DOHH2 (cell line): ENCODE measurements at regions not wholly inside any gene's neighbourhood (a gene's known extent, or its start where the extent isn't known, plus 50 kb on each side); places are given as distances from the start of the nearest gene placed in this dataset.
"Not testable (repeated sequence)": the region's sequence is repeated elsewhere in the genome, so short reads cannot be mapped to it uniquely, and the experiment has no call there.

ENCODE experiments used
- H3F3A ChIP-seq: fragments of 200-600 bp; sonication (generic), shearing (Covaris generic); 2 replicates; pipeline ENCODE4 v1.6.0; 2016; ENCODE audit warnings: antibody characterized with exemption, mild to moderate bottlenecking; ENCODE audit not compliant: control insufficient read depth, insufficient read depth
- H3K27ac ChIP-seq: fragments of 200-600 bp; sonication (generic); 2 replicates; pipeline ENCODE4 v1.5.1; 2014; ENCODE audit warnings: low read depth, mild to moderate bottlenecking, low read length, moderate library complexity
- H3K27me3 ChIP-seq: fragments of 200-600 bp; sonication (generic); 2 replicates; pipeline ENCODE4 v1.6.1; 2014; ENCODE audit warnings: mild to moderate bottlenecking, low read length, mixed read lengths; ENCODE audit not compliant: control insufficient read depth
- H3K36me3 ChIP-seq: fragments of 200-600 bp; sonication (generic); 2 replicates; pipeline ENCODE4 v1.6.1; 2014; ENCODE audit warnings: mild to moderate bottlenecking, low read length, moderate library complexity, mixed read lengths; ENCODE audit not compliant: control insufficient read depth
- H3K4me1 ChIP-seq: fragments of 200-600 bp; sonication (generic); 2 replicates; pipeline ENCODE4 v1.6.1; 2014; ENCODE audit warnings: mild to moderate bottlenecking, low read length, mixed read lengths; ENCODE audit not compliant: control insufficient read depth
- H3K4me2 ChIP-seq: fragments of 200-600 bp; sonication (generic); 2 replicates; pipeline ENCODE4 v1.6.0; 2014; ENCODE audit warnings: mild to moderate bottlenecking, low read length, moderate library complexity
- H3K4me3 ChIP-seq: fragments of 200-600 bp; sonication (generic); 2 replicates; pipeline ENCODE4 v1.5.1; 2014; ENCODE audit warnings: mild to moderate bottlenecking, low read length, mixed read lengths
- H3K79me2 ChIP-seq: fragments of 200-600 bp; sonication (generic); 2 replicates; pipeline ENCODE4 v1.6.1; 2014; ENCODE audit warnings: mild to moderate bottlenecking, low read length, mixed read lengths; ENCODE audit not compliant: control insufficient read depth
- H3K9me2 ChIP-seq: fragments of 200-600 bp; sonication (generic); replicated peaks from 2 replicates; pipeline ENCODE4 v1.6.1; 2014; ENCODE audit warnings: mild to moderate bottlenecking, low read length, mixed read lengths; ENCODE audit not compliant: control insufficient read depth
- H3K9me3 ChIP-seq: fragments of 200-600 bp; sonication (generic); 2 replicates; pipeline ENCODE4 v1.6.1; 2014; ENCODE audit warnings: antibody characterized with exemption, low read length, mixed read lengths; ENCODE audit not compliant: control insufficient read depth, insufficient read depth
- H4K20me1 ChIP-seq: fragments of 200-600 bp; sonication (generic); 2 replicates; pipeline ENCODE4 v1.6.0; 2014; ENCODE audit warnings: low read depth, mild to moderate bottlenecking, antibody characterized with exemption, low read length, moderate library complexity; ENCODE audit not compliant: control insufficient read depth, insufficient read depth
- CTCF ChIP-seq: fragments of 200-600 bp; sonication (generic); IDR thresholded peaks from one replicate; pipeline ENCODE4 v1.5.1; 2014; ENCODE audit warnings: antibody characterized with exemption, mild to moderate bottlenecking, low read depth, low read length; ENCODE audit not compliant: poor library complexity, severe bottlenecking
- EZH2phosphoT487 ChIP-seq: fragments of 200-600 bp; sonication (generic); IDR thresholded peaks from 2 replicates; pipeline ENCODE4 v1.6.1; 2017; ENCODE audit warnings: borderline replicate concordance, mild to moderate bottlenecking, antibody characterized with exemption, low read length, moderate library complexity, mixed read lengths

- no peaks in the 10 kb centered on the region for H3K27me3 ChIP-seq
- no peak overlapping the region for H3K27ac ChIP-seq
- no peak overlapping the region for H3K4me2 ChIP-seq
Measured at GRCh38 chr6:113018351-113019151, 671.4 kb downstream of the RFPL4B start.

GRCh38 chr6:113019176-113019575 is 672.0 kb downstream of the RFPL4B start:
- H3K27ac ChIP-seq = no peak overlapping the region
- no peaks in the 10 kb centered on the region for H3K27me3 ChIP-seq

More at GRCh38 chr6:113018351-113019151, 671.4 kb downstream of the RFPL4B start:
- Histone ChIP-seq H3K9me2 (no peaks in the 10 kb centered on the region), H3K79me2 (no peaks in the 10 kb centered on the region), H3K4me1 (no peaks in the 10 kb centered on the region), H3K36me3 (no peaks in the 10 kb centered on the region), H3K9me3 (no peaks in the 10 kb centered on the region), H3F3A (no peaks in the 10 kb centered on the region), H3K4me3 (no peak overlapping the region), H4K20me1 (no peaks in the 10 kb centered on the region)
- TF ChIP-seq EZH2phosphoT487 (no peak), CTCF (no peak)

GRCh38 chr6:113027780-113028179 is 680.6 kb downstream of the RFPL4B start:
- H3K36me3 ChIP-seq = no peaks in the 10 kb centered on the region
- no peaks in the 10 kb centered on the region for H3K9me2 ChIP-seq
- no peaks in the 10 kb centered on the region for H4K20me1 ChIP-seq
- no peaks in the 10 kb centered on the region for H3K4me1 ChIP-seq
- no peak for TF ChIP-seq EZH2phosphoT487
- TF ChIP-seq CTCF = no peak
- no peaks in the 10 kb centered on the region for H3K27me3 ChIP-seq
- no peak overlapping the region for H3K4me2 ChIP-seq
- no peak overlapping the region for H3K4me3 ChIP-seq
- H3F3A ChIP-seq = no peaks in the 10 kb centered on the region
- H3K9me3 ChIP-seq = no peaks in the 10 kb centered on the region
- no peaks in the 10 kb centered on the region for H3K79me2 ChIP-seq
- H3K27ac ChIP-seq = no peak overlapping the region

More at GRCh38 chr6:113019176-113019575, 672.0 kb downstream of the RFPL4B start:
- Histone ChIP-seq H4K20me1 (no peaks in the 10 kb centered on the region), H3F3A (no peaks in the 10 kb centered on the region), H3K4me1 (no peaks in the 10 kb centered on the region), H3K9me3 (no peaks in the 10 kb centered on the region), H3K9me2 (no peaks in the 10 kb centered on the region), H3K4me3 (no peak overlapping the region), H3K4me2 (no peak overlapping the region), H3K36me3 (no peaks in the 10 kb centered on the region), H3K79me2 (no peaks in the 10 kb centered on the region)
- TF ChIP-seq CTCF (no peak), EZH2phosphoT487 (no peak)

- not testable (repeated sequence) for H3K4me1 ChIP-seq, H3K9me2 ChIP-seq, H3F3A ChIP-seq, H3K36me3 ChIP-seq, H3K27me3 ChIP-seq, H3K4me2 ChIP-seq, H4K20me1 ChIP-seq, H3K9me3 ChIP-seq, H3K27ac ChIP-seq, H3K4me3 ChIP-seq, H3K79me2 ChIP-seq
Measured at GRCh38 chr6:113029161-113029560, 682.0 kb downstream of the RFPL4B start.
